IMR-90 (cell line): ENCODE measurements at regions not wholly inside any gene's neighbourhood (a gene's known extent, or its start where the extent isn't known, plus 50 kb on each side); places are given as distances from the start of the nearest gene placed in this dataset.

Source experiments
- ATAC-seq: fragments of 200-7000 bp; cut with Tn5 transposase; 2 replicates; pipeline ENCODE4 v1.9.1; 2020; ENCODE audit warnings: low read depth, mild to moderate bottlenecking, moderate library complexity
- BruUV-seq: library from RNA; stranded (reverse); fragments of 400-500 nt; replicated peaks from 2 replicates; lab custom pipeline; 2021; lab: Mats Ljungman, UMichigan
- CTCF ChIA-PET: fragments of 300-600 bp; formaldehyde crosslinking; extraction: SDS; loops from one replicate; lab custom pipeline; 2021; ENCODE audit warnings: antibody characterized with exemption; lab: Yijun Ruan, JAX
- POLR2A ChIA-PET: fragments of 300-600 bp; sonication (Branson Sonifier 250); formaldehyde crosslinking; loops from one replicate; lab custom pipeline; 2022; ENCODE audit warnings: antibody characterized with exemption; ENCODE audit not compliant: unreplicated experiment; lab: Charles Lee
- DNase-seq: peaks from one replicate; pipeline ENCODE4 v3.0.0; 2013
- H2AFZ ChIP-seq: replicated peaks from 2 replicates; pipeline ENCODE3; 2013; ENCODE audit warnings: low read length, mild to moderate bottlenecking; ENCODE audit not compliant: poor library complexity
- H2AK5ac ChIP-seq: 2 replicates; pipeline ENCODE4 v1.6.1; 2013; ENCODE audit warnings: low read depth, low read length, inconsistent platforms
- H2AK9ac ChIP-seq: replicated peaks from 2 replicates; pipeline ENCODE3; 2013; ENCODE audit warnings: mild to moderate bottlenecking, low read depth, low read length, moderate library complexity; ENCODE audit not compliant: poor library complexity
- H2BK120ac ChIP-seq: 2 replicates; pipeline ENCODE4 v1.6.1; 2013; ENCODE audit warnings: low read depth, low read length, inconsistent platforms
- H2BK15ac ChIP-seq: 3 replicates; pipeline ENCODE4 v1.6.1; 2013; ENCODE audit warnings: low read depth, low read length, inconsistent platforms
- H2BK20ac ChIP-seq: 2 replicates; pipeline ENCODE4 v1.6.1; 2013; ENCODE audit warnings: low read depth, mild to moderate bottlenecking, inconsistent platforms, low read length, moderate library complexity
- H2BK5ac ChIP-seq: 2 replicates; pipeline ENCODE4 v1.6.1; 2013; ENCODE audit warnings: mild to moderate bottlenecking, low read depth, low read length, inconsistent platforms; ENCODE audit not compliant: poor library complexity, severe bottlenecking
- H3K14ac ChIP-seq: replicated peaks from 2 replicates; pipeline ENCODE4 v1.6.1; 2013; ENCODE audit warnings: low read depth, low read length, inconsistent platforms
- H3K18ac ChIP-seq: 2 replicates; pipeline ENCODE4 v1.6.1; 2013; ENCODE audit warnings: low read depth, low read length, control low read depth
- H3K23ac ChIP-seq: 2 replicates; pipeline ENCODE4 v1.6.1; 2013; ENCODE audit warnings: low read depth, low read length, inconsistent platforms
- H3K27ac ChIP-seq: 2 replicates; pipeline ENCODE4 v1.5.1; 2013; ENCODE audit warnings: mild to moderate bottlenecking, control low read depth, low read length; ENCODE audit not compliant: insufficient read depth
- H3K27me3 ChIP-seq: 2 replicates; pipeline ENCODE4 v1.6.1; 2013; ENCODE audit warnings: low read length; ENCODE audit not compliant: control insufficient read depth, insufficient read depth
- H3K36me3 ChIP-seq: 2 replicates; pipeline ENCODE4 v1.6.1; 2013; ENCODE audit warnings: low read length, mixed read lengths; ENCODE audit not compliant: control insufficient read depth, insufficient read depth
- H3K4ac ChIP-seq: 2 replicates; pipeline ENCODE4 v1.6.1; 2013; ENCODE audit warnings: low read depth, low read length, inconsistent platforms
- H3K4me1 ChIP-seq: 2 replicates; pipeline ENCODE4 v1.6.1; 2013; ENCODE audit warnings: low read length, mixed read lengths; ENCODE audit not compliant: control insufficient read depth, insufficient read depth
- H3K4me2 ChIP-seq: 2 replicates; pipeline ENCODE4 v1.6.1; 2013; ENCODE audit warnings: low read depth, mild to moderate bottlenecking, control low read depth, low read length, moderate library complexity
- H3K4me3 ChIP-seq: 2 replicates; pipeline ENCODE4 v1.5.1; 2013; ENCODE audit warnings: low read depth, mild to moderate bottlenecking, control low read depth, low read length, moderate library complexity; ENCODE audit not compliant: insufficient read depth
- H3K56ac ChIP-seq: 2 replicates; pipeline ENCODE4 v1.6.1; 2013; ENCODE audit warnings: low read length, inconsistent platforms; ENCODE audit not compliant: insufficient read depth; ENCODE audit errors: extremely low read depth
- H3K79me1 ChIP-seq, 2 experiments: 2 replicates each; pipeline ENCODE4 v1.6.1; 2013; ENCODE audit warnings: low read length in 2 of 2, inconsistent platforms in 1 of 2, low read depth in 1 of 2
- H3K9ac ChIP-seq: 2 replicates; pipeline ENCODE4 v1.6.1; 2013; ENCODE audit warnings: low read depth, low read length, control low read depth
- H3K9me1 ChIP-seq: 2 replicates; pipeline ENCODE4 v1.6.1; 2013; ENCODE audit warnings: low read length, inconsistent platforms; ENCODE audit not compliant: insufficient read depth
- H3K9me3 ChIP-seq: 2 replicates; pipeline ENCODE4 v1.6.1; 2013; ENCODE audit warnings: low read length; ENCODE audit not compliant: control insufficient read depth, insufficient read depth
- H4K20me1 ChIP-seq: 2 replicates; pipeline ENCODE4 v1.6.1; 2013; ENCODE audit warnings: low read length, inconsistent platforms; ENCODE audit not compliant: insufficient read depth
- H4K5ac ChIP-seq: 2 replicates; pipeline ENCODE4 v1.6.1; 2013; ENCODE audit warnings: mild to moderate bottlenecking, low read depth, low read length, control low read depth
- H4K8ac ChIP-seq, 2 experiments: 2 replicates each; pipeline ENCODE4 v1.6.1; 2013; ENCODE audit warnings: low read depth in 2 of 2, low read length in 2 of 2, control low read depth in 1 of 2, inconsistent platforms in 1 of 2
- H4K91ac ChIP-seq: 2 replicates; pipeline ENCODE4 v1.6.1; 2013; ENCODE audit warnings: low read depth, low read length, inconsistent platforms; ENCODE audit not compliant: insufficient read depth
- BHLHE40 ChIP-seq: fragments of 150-350 bp; IDR thresholded peaks from 2 replicates; pipeline ENCODE4 v1.6.1; 2016; ENCODE audit warnings: mild to moderate bottlenecking, low read depth, low read length
- CEBPB ChIP-seq: IDR thresholded peaks from 2 replicates; pipeline ENCODE4 v1.6.1; 2012; ENCODE audit warnings: low read depth, low read length, improper control_type of control experiment
- CHD1 ChIP-seq: IDR thresholded peaks from 2 replicates; pipeline ENCODE4 v1.6.1; 2012; ENCODE audit warnings: low read depth, low read length, improper control_type of control experiment
- CTCF ChIP-seq: conservative IDR thresholded peaks from 2 replicates; pipeline ENCODE4 v1.5.1; 2012; ENCODE audit warnings: mild to moderate bottlenecking, low read depth, low read length, improper control_type of control experiment
- FOS ChIP-seq: fragments of 150-350 bp; IDR thresholded peaks from 2 replicates; pipeline ENCODE4 v1.6.1; 2016; ENCODE audit warnings: low read depth, low read length
- MAFK ChIP-seq: IDR thresholded peaks from 2 replicates; pipeline ENCODE4 v1.6.1; 2012; ENCODE audit warnings: low read depth, low read length, improper control_type of control experiment
- MAZ ChIP-seq: IDR thresholded peaks from 2 replicates; pipeline ENCODE4 v1.6.1; 2012; ENCODE audit warnings: low read depth, mild to moderate bottlenecking, low read length, improper control_type of control experiment, moderate library complexity, borderline replicate concordance
- MXI1 ChIP-seq: IDR thresholded peaks from 2 replicates; pipeline ENCODE4 v1.6.1; 2012; ENCODE audit warnings: low read depth, mild to moderate bottlenecking, low read length, moderate library complexity, borderline replicate concordance
- RFX5 ChIP-seq: IDR thresholded peaks from 2 replicates; pipeline ENCODE4 v1.8.0; 2012; ENCODE audit warnings: low read depth, mild to moderate bottlenecking, low read length, moderate library complexity
- WGBS, 2 experiments: methylation state at CpG; one replicate each; pipeline versions ENCODE4 v1.1.5 to v1.1.7; 2013; ENCODE audit warnings: missing lambda C conversion rate in 2 of 2; ENCODE audit not compliant: insufficient read length in 1 of 2; ENCODE audit errors: extremely low coverage in 2 of 2; 5-methylcytosine and 5-hydroxymethylcytosine counted together
- dilution Hi-C: fragments of 300-500 bp; cut with HindIII; formaldehyde crosslinking; loops from one replicate; pipeline ENCODE4 v1.14.3; 2018; ENCODE audit warnings: low sequenced_read_pairs; ENCODE audit not compliant: unreplicated experiment
- in situ Hi-C: fragments of 300-500 bp; cut with MboI; formaldehyde crosslinking; loops from 3 replicates; pipeline ENCODE4 v1.14.3; 2019; ENCODE audit warnings: low sequenced_read_pairs, inconsistent platforms, mixed read lengths
- intact Hi-C: fragments of 100-400 bp; cut with micrococcal nuclease; formaldehyde crosslinking; loops from 2 replicates; pipeline ENCODE4 v1.10.0; 2022

GRCh38 chr5:8192840-8193239 lies 323.9 kb downstream of the MTRR start:
- intact Hi-C loops: no loop called here
- Histone ChIP-seq H3K27me3 (no peaks in the 10 kb centered on the region), H2BK5ac (no peak overlapping the region), H3K9me1 (no peaks in the 10 kb centered on the region), H3K23ac (no peak overlapping the region), H2AFZ (no peak overlapping the region), H2BK15ac (no peak overlapping the region), H4K8ac (no peak overlapping the region), H3K4me2 (no peak overlapping the region), H2AK9ac (no peak overlapping the region), H4K5ac (no peak overlapping the region), H3K56ac (no peak overlapping the region), H4K20me1 (no peaks in the 10 kb centered on the region), H3K4ac (no peak overlapping the region), H2AK5ac (no peak overlapping the region), H3K14ac (no peak overlapping the region), H2BK120ac (no peak overlapping the region), H2BK20ac (no peak overlapping the region), H3K9me3 (no peaks in the 10 kb centered on the region), H3K9ac (no peak overlapping the region), H3K4me3 (no peak overlapping the region), H3K36me3 (no peaks in the 10 kb centered on the region), H3K18ac (no peak overlapping the region), H3K27ac (no peak overlapping the region), H3K79me1 (no peaks in the 10 kb centered on the region), H4K91ac (no peak overlapping the region), H3K4me1 (no peaks in the 10 kb centered on the region)
- ChIA-PET CTCF (no interaction called here), POLR2A (no interaction called here)
- ATAC-seq (no peak), DNase-seq (no peak)
- dilution Hi-C loops: no loop called here
- no TSS peak for BruUV-seq
- no CpG with 5 or more reads among the region's 3 CpGs for WGBS, 2 experiments
- in situ Hi-C loops: no loop called here
- no peak for TF ChIP-seq CEBPB
- no peak for TF ChIP-seq CHD1
- no peak for TF ChIP-seq MXI1
- TF ChIP-seq FOS: no peak
- no peak for TF ChIP-seq MAZ
- no peak for TF ChIP-seq CTCF
- TF ChIP-seq MAFK: no peak
- no peak for TF ChIP-seq RFX5
- TF ChIP-seq BHLHE40: no peak
